Fibroblast of villous mesenchyme (primary cell): ENCODE measurements at regions not wholly inside any gene's neighbourhood (a gene's known extent, or its start where the extent isn't known, plus 50 kb on each side); places are given as distances from the start of the nearest gene placed in this dataset.

Source experiments
- DNase-seq: peaks from one replicate; pipeline ENCODE4 v3.0.0-alpha.2; 2010; ENCODE audit warnings: low read depth
- H3K4me3 ChIP-seq: 2 replicates; pipeline ENCODE4 v1.5.1; 2011; ENCODE audit warnings: low read depth, mild to moderate bottlenecking, low read length
- CTCF ChIP-seq: IDR thresholded peaks from 2 replicates; pipeline ENCODE4 v1.5.1; 2012; ENCODE audit warnings: low read depth, mild to moderate bottlenecking, low read length; ENCODE audit not compliant: insufficient read depth

- no peak for TF ChIP-seq CTCF
- no peak for DNase-seq
- H3K4me3 ChIP-seq: no peak overlapping the region
These were observed 67.3 kb upstream of the PALS2 start for GRCh38 chr7:24505968-24506367.

DNA sequence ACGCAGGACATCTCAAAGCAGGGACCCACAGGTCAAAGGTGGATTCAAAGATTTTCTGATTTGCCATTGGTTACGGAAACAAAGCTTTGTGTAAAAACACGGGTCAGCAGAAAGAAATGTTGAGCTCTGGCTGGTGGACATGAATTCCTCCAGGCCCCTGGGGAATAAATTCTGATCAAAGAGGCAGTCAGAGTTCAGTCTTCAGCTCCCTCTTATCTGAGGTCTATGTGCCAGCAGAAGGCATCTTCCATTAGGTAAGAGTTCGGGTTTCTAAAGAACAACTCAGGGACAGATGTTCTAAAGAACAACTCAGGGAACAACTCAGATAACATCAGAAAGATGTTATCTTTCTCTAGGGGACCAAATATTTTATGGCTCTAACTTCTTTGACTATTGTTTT, 64.9 kb upstream of the PALS2 start:
- TF ChIP-seq CTCF: no peak
- DNase-seq: no peak
- no peak overlapping the region for H3K4me3 ChIP-seq

GRCh38 chr7:24510759-24511158, 62.5 kb upstream of the PALS2 start:
- TF ChIP-seq CTCF: no peak
- no peak for DNase-seq
- H3K4me3 ChIP-seq: no peak overlapping the region

DNA sequence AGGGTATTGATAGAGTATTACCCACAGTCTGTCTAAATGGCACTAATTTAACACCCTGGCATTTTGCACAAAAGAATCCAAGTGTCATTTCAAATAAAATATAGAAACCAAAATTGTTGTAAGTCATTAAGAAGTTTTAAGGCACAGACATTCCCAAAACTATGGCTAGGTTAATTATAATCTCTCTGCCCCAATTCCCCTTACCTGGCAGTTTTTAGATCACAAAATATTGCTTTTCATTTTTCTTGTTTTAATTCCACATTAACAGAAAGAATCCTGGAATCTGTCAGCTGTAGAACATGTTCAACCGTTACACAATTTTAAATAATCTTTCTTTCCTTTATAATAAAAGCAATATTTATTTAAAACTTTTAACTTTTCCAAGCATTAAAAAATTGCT, 56.1 kb upstream of the PALS2 start:
- TF ChIP-seq CTCF: no peak
- DNase-seq: no peak
- no peak overlapping the region for H3K4me3 ChIP-seq

- no peak overlapping the region for H3K4me3 ChIP-seq
- no peak for TF ChIP-seq CTCF
- no peak for DNase-seq
These were observed 51.2 kb upstream of the PALS2 start for GRCh38 chr7:24521917-24522623.
